ENCODE measurements at regions not wholly inside any gene's neighbourhood (a gene's known extent, or its start where the extent isn't known, plus 50 kb on each side); places are given as distances from the start of the nearest gene placed in this dataset.

DNA sequence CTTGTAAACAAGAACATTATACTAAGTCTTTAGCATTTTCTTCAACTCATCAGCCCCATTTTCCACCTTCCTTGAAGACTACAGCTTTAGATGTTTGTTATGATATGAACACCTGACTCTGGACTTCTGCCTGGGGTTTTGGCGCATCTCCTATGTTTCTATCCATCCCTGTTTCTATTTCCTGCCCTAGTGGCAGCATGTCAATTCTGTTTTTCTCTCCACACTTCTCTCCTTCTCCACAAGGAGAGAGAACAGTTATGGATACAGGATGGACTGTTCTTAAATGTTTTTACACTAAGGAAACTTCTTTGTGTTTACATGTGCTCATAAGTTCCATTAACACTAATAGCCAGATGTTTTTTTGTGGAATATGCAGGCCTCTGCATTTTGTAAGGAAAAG, 423.3 kb upstream of the IL12A start:
- H3K4me3 ChIP-seq (ENCODE audit: low read depth, low read length), result no peak overlapping the region
- TF ChIP-seq, protein P1, sequence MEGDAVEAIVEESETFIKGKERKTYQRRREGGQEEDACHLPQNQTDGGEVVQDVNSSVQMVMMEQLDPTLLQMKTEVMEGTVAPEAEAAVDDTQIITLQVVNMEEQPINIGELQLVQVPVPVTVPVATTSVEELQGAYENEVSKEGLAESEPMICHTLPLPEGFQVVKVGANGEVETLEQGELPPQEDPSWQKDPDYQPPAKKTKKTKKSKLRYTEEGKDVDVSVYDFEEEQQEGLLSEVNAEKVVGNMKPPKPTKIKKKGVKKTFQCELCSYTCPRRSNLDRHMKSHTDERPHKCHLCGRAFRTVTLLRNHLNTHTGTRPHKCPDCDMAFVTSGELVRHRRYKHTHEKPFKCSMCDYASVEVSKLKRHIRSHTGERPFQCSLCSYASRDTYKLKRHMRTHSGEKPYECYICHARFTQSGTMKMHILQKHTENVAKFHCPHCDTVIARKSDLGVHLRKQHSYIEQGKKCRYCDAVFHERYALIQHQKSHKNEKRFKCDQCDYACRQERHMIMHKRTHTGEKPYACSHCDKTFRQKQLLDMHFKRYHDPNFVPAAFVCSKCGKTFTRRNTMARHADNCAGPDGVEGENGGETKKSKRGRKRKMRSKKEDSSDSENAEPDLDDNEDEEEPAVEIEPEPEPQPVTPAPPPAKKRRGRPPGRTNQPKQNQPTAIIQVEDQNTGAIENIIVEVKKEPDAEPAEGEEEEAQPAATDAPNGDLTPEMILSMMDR (IDR thresholded peaks at IDR 0.05; ENCODE audit: low read depth, low read length), result no peak
- TF ChIP-seq, protein P2, sequence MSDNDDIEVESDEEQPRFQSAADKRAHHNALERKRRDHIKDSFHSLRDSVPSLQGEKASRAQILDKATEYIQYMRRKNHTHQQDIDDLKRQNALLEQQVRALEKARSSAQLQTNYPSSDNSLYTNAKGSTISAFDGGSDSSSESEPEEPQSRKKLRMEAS (IDR thresholded peaks at IDR 0.05; ENCODE audit: low read depth, low read length), result no peak
- TF ChIP-seq MYC (IDR thresholded peaks at IDR 0.05; ENCODE audit: low read depth, low read length) (no peak), POLR2A (IDR thresholded peaks at IDR 0.05; ENCODE audit: extremely low read depth, insufficient read length) (no peak)
- no peak for DNase-seq (ENCODE audit: low read depth)

DNA sequence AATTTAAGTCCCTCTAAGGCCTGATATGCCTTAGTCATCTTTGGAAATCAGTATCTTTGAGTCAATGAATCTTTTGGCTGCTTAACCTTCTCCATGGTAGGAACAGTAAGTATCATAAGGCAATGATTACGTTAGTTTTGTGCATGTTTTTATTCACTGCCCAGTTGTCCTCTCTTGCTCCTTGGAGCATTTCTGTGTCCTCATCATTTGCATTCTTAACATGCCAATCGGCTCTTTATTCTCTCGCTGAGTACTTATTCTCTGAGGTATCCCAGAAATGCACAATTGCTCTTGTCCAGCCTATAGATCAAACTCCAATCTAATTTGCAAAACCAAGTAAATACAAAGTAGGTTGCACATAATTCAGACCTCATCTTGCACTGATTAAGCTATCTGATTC, 405.0 kb upstream of the IL12A start:
- no peak overlapping the region for H3K4me3 ChIP-seq (ENCODE audit: low read depth, low read length)
- TF ChIP-seq POLR2A (IDR thresholded peaks at IDR 0.05; ENCODE audit: extremely low read depth, insufficient read length) (no peak), MYC (IDR thresholded peaks at IDR 0.05; ENCODE audit: low read depth, low read length) (no peak)
- TF ChIP-seq, protein P1 (IDR thresholded peaks at IDR 0.05; ENCODE audit: low read depth, low read length), result no peak
- TF ChIP-seq, protein P2 (IDR thresholded peaks at IDR 0.05; ENCODE audit: low read depth, low read length), result no peak
- DNase-seq (ENCODE audit: low read depth), result no peak

DNA sequence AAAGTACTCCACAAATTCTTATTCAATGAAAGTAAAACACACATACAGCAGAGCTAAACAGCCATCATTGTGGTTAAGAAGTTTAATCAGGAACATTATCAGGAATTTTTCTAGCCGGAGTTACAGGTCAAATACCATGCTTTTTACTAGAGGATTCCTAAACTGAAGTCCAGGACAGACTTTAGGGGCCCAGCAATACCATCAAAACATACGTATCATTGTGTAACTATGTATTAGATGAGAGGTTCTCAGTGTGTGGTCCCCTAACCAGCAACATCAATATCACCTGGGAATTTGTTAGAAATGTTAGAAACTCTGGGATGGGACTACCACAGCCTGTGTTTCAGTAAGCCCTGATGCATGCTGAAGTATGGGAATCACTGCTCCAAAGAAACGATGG, 404.2 kb upstream of the IL12A start:
- TF ChIP-seq, protein P2 (IDR thresholded peaks at IDR 0.05; ENCODE audit: low read depth, low read length), result no peak
- TF ChIP-seq POLR2A (IDR thresholded peaks at IDR 0.05; ENCODE audit: extremely low read depth, insufficient read length) (no peak), MYC (IDR thresholded peaks at IDR 0.05; ENCODE audit: low read depth, low read length) (no peak)
- TF ChIP-seq, protein P1 (IDR thresholded peaks at IDR 0.05; ENCODE audit: low read depth, low read length), result no peak
- no peak overlapping the region for H3K4me3 ChIP-seq (ENCODE audit: low read depth, low read length)
- no peak for DNase-seq (ENCODE audit: low read depth)

DNA sequence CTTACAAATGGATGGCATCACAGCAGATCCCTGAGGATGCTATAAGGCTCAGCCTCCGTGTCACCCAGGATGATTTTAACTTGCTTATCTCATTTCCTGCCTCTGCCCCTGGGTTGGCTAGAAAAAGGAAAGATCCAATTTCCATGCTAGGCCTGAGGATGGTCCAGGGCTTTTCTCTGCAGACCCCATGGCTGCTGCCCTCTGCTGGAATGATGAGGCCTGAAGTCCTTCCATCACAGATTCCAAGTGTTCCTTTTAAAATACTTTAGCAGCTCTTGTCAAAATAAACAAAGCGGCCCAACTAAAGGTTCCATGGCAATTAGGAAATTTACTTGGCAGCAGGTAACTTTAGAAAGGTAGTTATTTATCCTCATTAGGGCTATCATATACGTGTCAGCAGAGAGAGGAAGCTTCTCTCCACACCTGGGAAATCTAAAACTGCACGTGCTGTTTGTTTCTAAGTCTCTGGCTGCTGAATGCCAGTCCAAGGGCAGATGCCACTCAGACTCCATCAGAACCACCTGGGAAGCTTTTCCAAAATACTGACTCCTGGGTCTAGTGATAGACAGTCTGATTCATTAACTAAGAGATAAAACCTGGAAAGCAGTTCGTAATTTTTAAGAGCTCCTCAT, 401.9 kb upstream of the IL12A start:
- no peak for TF ChIP-seq MYC (IDR thresholded peaks at IDR 0.05; ENCODE audit: low read depth, low read length)
- TF ChIP-seq, protein P1 (IDR thresholded peaks at IDR 0.05; ENCODE audit: low read depth, low read length), result peak; percentile 31

DNA sequence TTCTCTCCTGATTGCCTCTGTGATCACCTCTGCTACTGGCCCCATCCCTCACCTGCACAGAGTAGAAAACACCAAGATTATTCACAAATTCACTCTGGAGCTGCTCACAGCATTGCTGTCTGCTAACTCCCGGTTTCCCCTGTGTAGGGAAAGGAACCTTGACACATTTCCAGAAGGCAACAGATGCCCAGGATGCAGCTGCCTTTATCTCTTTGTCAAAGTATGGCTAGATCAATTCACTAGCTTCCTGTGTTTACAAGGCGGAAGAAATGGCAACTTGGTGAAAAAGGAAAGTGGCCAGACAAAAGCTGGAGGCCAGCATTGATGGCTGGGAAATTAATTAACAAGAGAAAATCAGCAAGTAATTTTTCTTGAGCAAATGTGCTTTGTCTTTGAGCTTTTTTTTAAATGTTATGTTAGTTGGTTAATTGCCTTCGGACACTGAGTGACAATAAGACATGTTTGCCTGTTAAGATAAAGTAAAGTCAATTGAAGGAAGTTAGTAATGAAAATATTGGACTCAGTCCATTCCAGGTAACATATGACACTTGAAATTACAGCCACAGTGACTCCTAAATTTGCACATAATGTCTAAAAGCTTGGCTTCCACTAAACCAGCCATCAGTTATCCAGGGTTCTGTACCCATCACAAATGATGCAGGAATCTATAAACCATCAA, 394.6 kb upstream of the IL12A start:
- no peak overlapping the region for H3K4me3 ChIP-seq (ENCODE audit: low read depth, low read length)
- TF ChIP-seq POLR2A (IDR thresholded peaks at IDR 0.05; ENCODE audit: extremely low read depth, insufficient read length), result no peak
- DNase-seq (ENCODE audit: low read depth), result no peak

More for the DNA sequence above, 401.9 kb upstream of the IL12A start:
- H3K4me3 ChIP-seq (ENCODE audit: low read depth, low read length), result no peak overlapping the region
- peak; percentile 9 for DNase-seq (ENCODE audit: low read depth)

DNA sequence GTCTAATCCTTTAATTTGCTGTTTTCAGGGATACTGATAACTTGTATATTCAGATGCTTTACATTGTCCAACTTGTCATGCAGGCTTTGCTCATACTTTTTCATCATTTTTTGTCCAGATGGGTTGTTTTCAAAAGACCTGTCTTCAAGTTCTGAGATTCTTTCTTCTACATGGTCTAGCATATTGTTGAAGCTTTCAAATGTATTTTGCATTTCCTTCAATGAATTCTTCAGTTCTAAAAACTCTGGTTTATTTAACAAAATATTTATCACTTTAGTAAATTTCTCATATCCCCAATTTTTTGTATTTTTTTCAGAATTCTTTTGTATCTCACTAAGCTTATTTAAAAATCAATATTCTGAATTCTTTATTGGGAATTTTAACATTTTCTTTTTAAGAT, 388.3 kb upstream of the IL12A start:
- TF ChIP-seq, protein P2 (IDR thresholded peaks at IDR 0.05; ENCODE audit: low read depth, low read length), result no peak
- no peak for TF ChIP-seq POLR2A (IDR thresholded peaks at IDR 0.05; ENCODE audit: extremely low read depth, insufficient read length)
- TF ChIP-seq, protein P1 (IDR thresholded peaks at IDR 0.05; ENCODE audit: low read depth, low read length), result no peak
- no peak for TF ChIP-seq MYC (IDR thresholded peaks at IDR 0.05; ENCODE audit: low read depth, low read length)
- no peak overlapping the region for H3K4me3 ChIP-seq (ENCODE audit: low read depth, low read length)
- DNase-seq (ENCODE audit: low read depth), result no peak

Measured in NB4 (cell line).